Loucy (cell line): ENCODE measurements at regions not wholly inside any gene's neighbourhood (a gene's known extent, or its start where the extent isn't known, plus 50 kb on each side); places are given as distances from the start of the nearest gene placed in this dataset.

Experiments
- H2AFZ ChIP-seq: fragments of 200-600 bp; sonication (generic); 2 replicates; pipeline ENCODE4 v1.6.0; 2016; ENCODE audit warnings: antibody characterized with exemption, mild to moderate bottlenecking, low read length, moderate library complexity
- H3F3A ChIP-seq: fragments of 200-600 bp; 2 replicates; pipeline ENCODE4 v1.6.0; 2016; ENCODE audit warnings: antibody characterized with exemption, low read depth, mild to moderate bottlenecking
- H3K27me3 ChIP-seq: fragments of 200-600 bp; sonication (generic); 2 replicates; pipeline ENCODE4 v1.6.1; 2014; ENCODE audit warnings: low read length, mild to moderate bottlenecking; ENCODE audit not compliant: insufficient read depth, poor library complexity, severe bottlenecking
- H3K36me3 ChIP-seq: fragments of 200-600 bp; sonication (generic); 2 replicates; pipeline ENCODE4 v1.6.1; 2016; ENCODE audit warnings: low read length; ENCODE audit not compliant: insufficient read depth
- H3K4me1 ChIP-seq: fragments of 200-600 bp; sonication (generic); 2 replicates; pipeline ENCODE4 v1.5.1; 2014; ENCODE audit warnings: low read length, mild to moderate bottlenecking; ENCODE audit not compliant: insufficient read depth, poor library complexity, severe bottlenecking
- H3K4me2 ChIP-seq: fragments of 200-600 bp; sonication (generic); 2 replicates; pipeline ENCODE4 v1.6.0; 2014; ENCODE audit warnings: antibody characterized with exemption, low read length, low read depth, mild to moderate bottlenecking; ENCODE audit not compliant: poor library complexity, severe bottlenecking
- H3K4me3 ChIP-seq: fragments of 200-600 bp; sonication (generic); 2 replicates; pipeline ENCODE4 v1.5.1; 2014; ENCODE audit warnings: low read length, mild to moderate bottlenecking, mixed read lengths; ENCODE audit not compliant: poor library complexity, severe bottlenecking
- H3K79me2 ChIP-seq: fragments of 200-600 bp; sonication (generic); 2 replicates; pipeline ENCODE4 v1.6.1; 2014; ENCODE audit warnings: low read length; ENCODE audit not compliant: insufficient read depth
- H3K9ac ChIP-seq: fragments of 200-600 bp; sonication (generic); 2 replicates; pipeline ENCODE4 v1.6.0; 2014; ENCODE audit warnings: mild to moderate bottlenecking, low read depth, low read length, moderate library complexity; ENCODE audit not compliant: poor library complexity, severe bottlenecking
- H3K9me2 ChIP-seq: fragments of 200-600 bp; sonication (generic); replicated peaks from 2 replicates; pipeline ENCODE4 v1.6.1; 2016; ENCODE audit warnings: low read depth, low read length, mixed read lengths
- H3K9me3 ChIP-seq: fragments of 200-600 bp; sonication (generic); 2 replicates; pipeline ENCODE4 v1.6.1; 2014; ENCODE audit warnings: mild to moderate bottlenecking, antibody characterized with exemption, low read length, low read depth; ENCODE audit not compliant: insufficient read depth
- H4K20me1 ChIP-seq: fragments of 200-600 bp; sonication (generic); 2 replicates; pipeline ENCODE4 v1.6.0; 2014; ENCODE audit warnings: antibody characterized with exemption, low read length, mild to moderate bottlenecking; ENCODE audit not compliant: insufficient read depth, poor library complexity, severe bottlenecking
- EZH2phosphoT487 ChIP-seq: fragments of 200-600 bp; IDR thresholded peaks from 2 replicates; pipeline ENCODE4 v1.6.1; 2018; ENCODE audit warnings: antibody characterized with exemption, mild to moderate bottlenecking, moderate library complexity, borderline replicate concordance
- TF ChIP-seq, protein P1 (sequence below): fragments of 200-600 bp; sonication (generic); conservative IDR thresholded peaks from 2 replicates; pipeline ENCODE4 v1.5.1; 2014; ENCODE audit warnings: mild to moderate bottlenecking, antibody characterized with exemption, low read length

DNA sequence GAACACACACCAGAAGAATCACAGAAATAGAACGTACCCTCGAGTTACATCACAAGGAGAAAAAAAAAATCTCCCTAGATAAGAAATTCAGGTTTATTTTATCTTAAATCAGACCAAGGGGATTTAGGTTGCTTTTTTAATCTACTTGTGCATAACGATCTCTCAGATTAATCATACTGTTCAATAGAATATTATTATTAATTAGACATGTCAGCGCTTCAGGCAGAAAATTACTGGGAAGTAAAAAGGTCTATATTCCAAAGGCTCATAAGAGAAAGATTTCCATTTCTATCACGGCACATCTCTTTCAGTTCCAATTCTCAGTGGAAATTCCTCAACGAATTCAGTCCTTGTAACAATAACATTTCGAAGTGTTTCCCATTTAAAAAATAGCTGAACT, 77.7 kb upstream of the PSMD7 start:
- H3F3A ChIP-seq: no peaks in the 10 kb centered on the region
- no peak overlapping the region for H3K4me3 ChIP-seq
- no peak for TF ChIP-seq EZH2phosphoT487
- TF ChIP-seq, protein P1, sequence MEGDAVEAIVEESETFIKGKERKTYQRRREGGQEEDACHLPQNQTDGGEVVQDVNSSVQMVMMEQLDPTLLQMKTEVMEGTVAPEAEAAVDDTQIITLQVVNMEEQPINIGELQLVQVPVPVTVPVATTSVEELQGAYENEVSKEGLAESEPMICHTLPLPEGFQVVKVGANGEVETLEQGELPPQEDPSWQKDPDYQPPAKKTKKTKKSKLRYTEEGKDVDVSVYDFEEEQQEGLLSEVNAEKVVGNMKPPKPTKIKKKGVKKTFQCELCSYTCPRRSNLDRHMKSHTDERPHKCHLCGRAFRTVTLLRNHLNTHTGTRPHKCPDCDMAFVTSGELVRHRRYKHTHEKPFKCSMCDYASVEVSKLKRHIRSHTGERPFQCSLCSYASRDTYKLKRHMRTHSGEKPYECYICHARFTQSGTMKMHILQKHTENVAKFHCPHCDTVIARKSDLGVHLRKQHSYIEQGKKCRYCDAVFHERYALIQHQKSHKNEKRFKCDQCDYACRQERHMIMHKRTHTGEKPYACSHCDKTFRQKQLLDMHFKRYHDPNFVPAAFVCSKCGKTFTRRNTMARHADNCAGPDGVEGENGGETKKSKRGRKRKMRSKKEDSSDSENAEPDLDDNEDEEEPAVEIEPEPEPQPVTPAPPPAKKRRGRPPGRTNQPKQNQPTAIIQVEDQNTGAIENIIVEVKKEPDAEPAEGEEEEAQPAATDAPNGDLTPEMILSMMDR: no peak
- no peak overlapping the region for H3K4me2 ChIP-seq
- H3K9me3 ChIP-seq: no peaks in the 10 kb centered on the region
- H2AFZ ChIP-seq: no peak overlapping the region
- no peaks in the 10 kb centered on the region for H3K9me2 ChIP-seq
- H3K27me3 ChIP-seq: no peaks in the 10 kb centered on the region
- no peak overlapping the region for H3K9ac ChIP-seq
- no peaks in the 10 kb centered on the region for H3K4me1 ChIP-seq
- H4K20me1 ChIP-seq: no peaks in the 10 kb centered on the region
- H3K79me2 ChIP-seq: no peaks in the 10 kb centered on the region
- H3K36me3 ChIP-seq: no peaks in the 10 kb centered on the region

DNA sequence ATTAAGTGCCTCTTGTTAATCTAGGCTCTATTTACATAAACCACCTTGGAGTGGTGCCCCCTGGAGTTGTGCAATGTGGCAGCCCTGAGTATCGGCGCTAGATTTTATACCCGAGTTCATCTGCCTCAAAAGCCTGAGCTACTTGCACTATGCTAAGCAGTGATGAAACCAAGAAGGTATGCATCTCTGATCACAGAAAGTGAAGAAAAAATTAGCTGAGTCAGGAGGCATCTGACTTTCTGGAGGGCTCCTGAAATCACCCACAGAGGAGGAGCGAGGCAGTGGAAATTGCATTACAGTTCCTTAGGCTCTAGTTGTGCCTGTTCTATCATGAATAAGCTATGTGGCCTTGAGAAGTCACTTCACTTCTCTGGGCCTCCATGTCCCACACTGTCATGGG, 80.3 kb upstream of the PSMD7 start:
- Histone ChIP-seq H3K27me3 (no peaks in the 10 kb centered on the region), H4K20me1 (no peaks in the 10 kb centered on the region), H2AFZ (no peak overlapping the region), H3K4me1 (no peaks in the 10 kb centered on the region), H3K9ac (no peak overlapping the region), H3K4me2 (no peak overlapping the region), H3K9me3 (no peaks in the 10 kb centered on the region), H3K79me2 (no peaks in the 10 kb centered on the region), H3F3A (no peaks in the 10 kb centered on the region), H3K36me3 (no peaks in the 10 kb centered on the region), H3K9me2 (no peaks in the 10 kb centered on the region), H3K4me3 (no peak overlapping the region)
- TF ChIP-seq, protein P1: no peak
- no peak for TF ChIP-seq EZH2phosphoT487

DNA sequence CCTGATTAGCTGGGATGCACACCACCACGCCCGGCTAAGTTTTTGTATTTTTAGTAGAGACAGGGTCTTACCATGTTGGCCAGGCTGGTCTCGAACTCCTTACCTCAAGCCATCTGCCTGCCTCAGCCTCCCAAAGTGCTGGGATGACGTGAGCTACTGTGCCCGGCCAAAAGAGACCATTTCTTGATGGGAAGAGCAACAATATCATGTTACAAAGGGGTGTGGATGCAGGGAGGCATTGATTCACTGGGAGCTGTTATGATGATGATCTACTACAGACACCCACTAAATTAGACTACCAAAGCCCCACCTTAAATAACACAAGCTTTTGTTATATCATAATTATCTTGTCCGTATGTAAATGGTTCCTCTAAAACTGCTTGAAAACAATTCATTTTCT, 81.4 kb upstream of the PSMD7 start:
- Histone ChIP-seq H3K4me2 (no peak overlapping the region), H3K4me1 (no peaks in the 10 kb centered on the region), H4K20me1 (no peaks in the 10 kb centered on the region), H3K9me3 (no peaks in the 10 kb centered on the region), H2AFZ (no peak overlapping the region), H3K9me2 (no peaks in the 10 kb centered on the region), H3K4me3 (no peak overlapping the region), H3K27me3 (no peaks in the 10 kb centered on the region), H3F3A (no peaks in the 10 kb centered on the region), H3K36me3 (no peaks in the 10 kb centered on the region), H3K79me2 (no peaks in the 10 kb centered on the region), H3K9ac (no peak overlapping the region)
- no peak for TF ChIP-seq EZH2phosphoT487
- TF ChIP-seq, protein P1: no peak
